SK-N-SH treated with all-trans-retinoic acid at 6 μM for 48 hours (cell line): ENCODE measurements at regions not wholly inside any gene's neighbourhood (a gene's known extent, or its start where the extent isn't known, plus 50 kb on each side); places are given as distances from the start of the nearest gene placed in this dataset.

Source experiments
- OSR1 ChIP-seq: fragments of 250-450 bp; sonication (Bioruptor Pico); IDR thresholded peaks from 2 replicates; pipeline ENCODE4 v1.8.0; 2022; ENCODE audit warnings: moderate library complexity, mild to moderate bottlenecking, inconsistent platforms
- PATZ1 ChIP-seq: fragments of 250-450 bp; sonication (Bioruptor Pico); IDR thresholded peaks from 2 replicates; pipeline ENCODE4 v1.8.0; 2020; ENCODE audit warnings: mild to moderate bottlenecking, moderate library complexity, borderline replicate concordance
- POU6F1 ChIP-seq: fragments of 250-450 bp; sonication (Bioruptor Pico); IDR thresholded peaks from 2 replicates; pipeline ENCODE4 v1.8.0; 2021; ENCODE audit warnings: low read depth, mild to moderate bottlenecking, moderate library complexity, borderline replicate concordance
- RARB ChIP-seq: fragments of 250-450 bp; sonication (Bioruptor Pico); IDR thresholded peaks from 2 replicates; pipeline ENCODE4 v1.8.0; 2021; ENCODE audit warnings: mild to moderate bottlenecking, moderate library complexity
- SNAI2 ChIP-seq: fragments of 250-450 bp; sonication (Bioruptor Pico); IDR thresholded peaks from 2 replicates; pipeline ENCODE4 v1.5.0; 2020; ENCODE audit warnings: mild to moderate bottlenecking, moderate library complexity
- ZFP30 ChIP-seq: fragments of 450-650 bp; formaldehyde crosslinking; IDR thresholded peaks from 2 replicates; pipeline ENCODE4 v1.5.0; 2022; ENCODE audit warnings: mild to moderate bottlenecking, moderate library complexity
- ZNF565 ChIP-seq: fragments of 450-650 bp; formaldehyde crosslinking; conservative IDR thresholded peaks from 2 replicates; pipeline ENCODE4 v1.5.0; 2020; ENCODE audit warnings: low read depth, mild to moderate bottlenecking, moderate library complexity

- no peak for TF ChIP-seq OSR1
- no peak for TF ChIP-seq ZNF565 (CRISPR knock-in tag)
- TF ChIP-seq ZFP30 (CRISPR knock-in tag), result no peak
- no peak for TF ChIP-seq SNAI2
- TF ChIP-seq POU6F1 (CRISPR knock-in tag), result no peak
- TF ChIP-seq PATZ1 (CRISPR knock-in tag), result no peak
- TF ChIP-seq RARB (CRISPR knock-in tag), result no peak
Observed at GRCh38 chr4:187726485-187726884, 269.1 kb upstream of the ZFP42 start.
